GM12878 (cell line): ENCODE measurements at regions not wholly inside any gene's neighbourhood (a gene's known extent, or its start where the extent isn't known, plus 50 kb on each side); places are given as distances from the start of the nearest gene placed in this dataset.

Experiments
- ATAC-seq: fragments of 200-7000 bp; cut with Tn5 transposase; 3 replicates; pipeline ENCODE4 v1.9.1; 2020; ENCODE audit warnings: mild to moderate bottlenecking, moderate library complexity
- BruUV-seq: library from RNA; stranded (reverse); fragments of 400-500 nt; replicated peaks from 2 replicates; lab custom pipeline; 2021; lab: Mats Ljungman, UMichigan
- CTCF ChIA-PET: fragments of 300-600 bp; sonication (Branson Sonifier 250); formaldehyde crosslinking; extraction: SDS; loops from one replicate; lab custom pipeline; 2021; ENCODE audit warnings: inconsistent platforms; lab: Yijun Ruan, JAX
- POLR2A ChIA-PET: fragments of 350-600 bp; formaldehyde crosslinking; extraction: SDS; loops from one replicate; lab custom pipeline; 2021; ENCODE audit warnings: inconsistent platforms; lab: Charles Lee
- RAD21 ChIA-PET: fragments of 300-600 bp; sonication (Branson Sonifier 250); formaldehyde crosslinking; loops from one replicate; lab custom pipeline; 2023; ENCODE audit warnings: antibody characterized with exemption; ENCODE audit not compliant: unreplicated experiment; lab: Charles Lee
- SMC1A ChIA-PET: fragments of 300-600 bp; sonication (Branson Sonifier 250); formaldehyde crosslinking; loops from one replicate; lab custom pipeline; 2023; ENCODE audit not compliant: unreplicated experiment, uncharacterized antibody; lab: Charles Lee
- DNase-seq: peaks from one replicate; pipeline ENCODE4 v3.0.0-alpha.2; 2011; ENCODE audit warnings: low read depth, low spot score
- FAIRE-seq: peaks from 3 replicates; lab custom pipeline; 2011; peaks lifted over from hg19 to GRCh38; lab: Jason Lieb, UNC
- H2AFZ ChIP-seq: 2 replicates; pipeline ENCODE4 v1.6.0; 2011; ENCODE audit warnings: low read depth, low read length, control low read depth; ENCODE audit not compliant: control insufficient read depth
- H3K27ac ChIP-seq: 2 replicates; pipeline ENCODE4 v1.5.1; 2011; ENCODE audit warnings: control low read depth; ENCODE audit not compliant: control insufficient read depth, insufficient read depth
- H3K27me3 ChIP-seq, 2 experiments: replicated peaks in 1 of 2; 2 replicates each; pipeline versions ENCODE4 v1.6.0 to v1.6.1; 2011; ENCODE audit warnings: low read length in 1 of 2; ENCODE audit not compliant: control insufficient read depth in 2 of 2, insufficient read depth in 2 of 2
- H3K36me3 ChIP-seq, 2 experiments: 2 replicates each; pipeline ENCODE4 v1.5.1; 2011; ENCODE audit warnings: low read length in 1 of 2; ENCODE audit not compliant: control insufficient read depth in 2 of 2, insufficient read depth in 2 of 2
- H3K4me1 ChIP-seq: 2 replicates; pipeline ENCODE4 v1.6.1; 2011; ENCODE audit warnings: mild to moderate bottlenecking, low read length, moderate library complexity, mixed read lengths; ENCODE audit not compliant: control insufficient read depth, insufficient read depth
- H3K4me2 ChIP-seq: 2 replicates; pipeline ENCODE4 v1.6.0; 2011; ENCODE audit warnings: control low read depth; ENCODE audit not compliant: control insufficient read depth, insufficient read depth
- H3K4me3 ChIP-seq: fragments of 200-600 bp; sonication (generic); 2 replicates; pipeline ENCODE4 v1.5.1; 2016
- H3K79me2 ChIP-seq: 2 replicates; pipeline ENCODE4 v1.6.0; 2011; ENCODE audit warnings: low read length; ENCODE audit not compliant: control insufficient read depth, insufficient read depth
- H3K9ac ChIP-seq: 2 replicates; pipeline ENCODE4 v1.8.0; 2011; ENCODE audit warnings: low read length, control low read depth, mixed read lengths; ENCODE audit not compliant: control insufficient read depth, insufficient read depth
- H3K9me3 ChIP-seq: replicated peaks from 3 replicates; pipeline ENCODE4 v1.5.1; 2011; ENCODE audit warnings: mild to moderate bottlenecking, low read length; ENCODE audit not compliant: control insufficient read depth, insufficient read depth
- H4K20me1 ChIP-seq: 2 replicates; pipeline ENCODE4 v1.6.0; 2011; ENCODE audit not compliant: control insufficient read depth, insufficient read depth
- CHD1 ChIP-seq: IDR thresholded peaks from 2 replicates; pipeline ENCODE4 v1.6.1; 2012; ENCODE audit warnings: low read depth, low read length, improper control_type of control experiment
- FOXM1 ChIP-seq: IDR thresholded peaks from 2 replicates; pipeline ENCODE4 v1.6.1; 2012; ENCODE audit warnings: low read depth, mild to moderate bottlenecking, inconsistent platforms, low read length, moderate library complexity
- JUND ChIP-seq: IDR thresholded peaks from 2 replicates; pipeline ENCODE4 v1.6.1; 2012; ENCODE audit warnings: low read depth, mild to moderate bottlenecking, low read length, improper control_type of control experiment, moderate library complexity
- MXI1 ChIP-seq: fragments of 150-350 bp; IDR thresholded peaks from 2 replicates; pipeline ENCODE4 v1.6.1; 2011; ENCODE audit warnings: low read depth, mild to moderate bottlenecking, inconsistent platforms, low read length, improper control_type of control experiment
- MYC ChIP-seq: IDR thresholded peaks from 2 replicates; pipeline ENCODE4 v1.6.1; 2011; ENCODE audit warnings: mild to moderate bottlenecking, low read length, moderate library complexity, inconsistent platforms; ENCODE audit not compliant: insufficient read depth, insufficient replicate concordance, insufficient read length, severe bottlenecking
- NFYB ChIP-seq: IDR thresholded peaks from 2 replicates; pipeline ENCODE4 v1.6.1; 2011; ENCODE audit warnings: low read depth, mild to moderate bottlenecking, low read length, improper control_type of control experiment, moderate library complexity; ENCODE audit not compliant: insufficient read depth
- RBBP5 ChIP-seq: fragments of 200-600 bp; sonication (generic); conservative IDR thresholded peaks from 2 replicates; pipeline ENCODE4 v1.6.1; 2016
- RFX5 ChIP-seq: IDR thresholded peaks from 2 replicates; pipeline ENCODE4 v1.6.1; 2011; ENCODE audit warnings: low read depth, low read length, improper control_type of control experiment
- TCF3 ChIP-seq: IDR thresholded peaks from 2 replicates; pipeline ENCODE4 v1.6.1; 2012; ENCODE audit warnings: low read depth, mild to moderate bottlenecking, low read length, borderline replicate concordance; ENCODE audit not compliant: insufficient read depth
- ZNF687 ChIP-seq: fragments of 450-650 bp; IDR thresholded peaks from 2 replicates; pipeline ENCODE4 v1.6.1; 2017; ENCODE audit warnings: mild to moderate bottlenecking, moderate library complexity
- WGBS: methylation state at CpG from one replicate; pipeline ENCODE4 v1.1.6; 2016; ENCODE audit warnings: low lambda C conversion rate; ENCODE audit not compliant: insufficient replicate concordance, insufficient coverage; ENCODE audit errors: missing lambda C conversion rate; 5-methylcytosine and 5-hydroxymethylcytosine counted together
- in situ Hi-C: fragments of 300-500 bp; cut with MboI; formaldehyde crosslinking; loops from 9 replicates; pipeline ENCODE4 v1.14.3; 2018; ENCODE audit warnings: mixed read lengths
- intact Hi-C: fragments of 100-400 bp; cut with micrococcal nuclease; formaldehyde crosslinking; loops from one replicate; pipeline ENCODE4 v1.14.2; 2022; ENCODE audit not compliant: unreplicated experiment
- TF ChIP-seq, protein P1 (sequence below): fragments of 150-350 bp; IDR thresholded peaks from 2 replicates; pipeline ENCODE4 v1.6.1; 2016; ENCODE audit warnings: low read depth, low read length

GRCh38 chr16:27152121-27152520 is 51.2 kb upstream of the KDM8 start (continued):
- TF ChIP-seq MYC (no peak), NFYB (no peak), CHD1 (no peak), JUND (no peak), MXI1 (no peak), RFX5 (no peak), RBBP5 (no peak)
- TF ChIP-seq, protein P1, sequence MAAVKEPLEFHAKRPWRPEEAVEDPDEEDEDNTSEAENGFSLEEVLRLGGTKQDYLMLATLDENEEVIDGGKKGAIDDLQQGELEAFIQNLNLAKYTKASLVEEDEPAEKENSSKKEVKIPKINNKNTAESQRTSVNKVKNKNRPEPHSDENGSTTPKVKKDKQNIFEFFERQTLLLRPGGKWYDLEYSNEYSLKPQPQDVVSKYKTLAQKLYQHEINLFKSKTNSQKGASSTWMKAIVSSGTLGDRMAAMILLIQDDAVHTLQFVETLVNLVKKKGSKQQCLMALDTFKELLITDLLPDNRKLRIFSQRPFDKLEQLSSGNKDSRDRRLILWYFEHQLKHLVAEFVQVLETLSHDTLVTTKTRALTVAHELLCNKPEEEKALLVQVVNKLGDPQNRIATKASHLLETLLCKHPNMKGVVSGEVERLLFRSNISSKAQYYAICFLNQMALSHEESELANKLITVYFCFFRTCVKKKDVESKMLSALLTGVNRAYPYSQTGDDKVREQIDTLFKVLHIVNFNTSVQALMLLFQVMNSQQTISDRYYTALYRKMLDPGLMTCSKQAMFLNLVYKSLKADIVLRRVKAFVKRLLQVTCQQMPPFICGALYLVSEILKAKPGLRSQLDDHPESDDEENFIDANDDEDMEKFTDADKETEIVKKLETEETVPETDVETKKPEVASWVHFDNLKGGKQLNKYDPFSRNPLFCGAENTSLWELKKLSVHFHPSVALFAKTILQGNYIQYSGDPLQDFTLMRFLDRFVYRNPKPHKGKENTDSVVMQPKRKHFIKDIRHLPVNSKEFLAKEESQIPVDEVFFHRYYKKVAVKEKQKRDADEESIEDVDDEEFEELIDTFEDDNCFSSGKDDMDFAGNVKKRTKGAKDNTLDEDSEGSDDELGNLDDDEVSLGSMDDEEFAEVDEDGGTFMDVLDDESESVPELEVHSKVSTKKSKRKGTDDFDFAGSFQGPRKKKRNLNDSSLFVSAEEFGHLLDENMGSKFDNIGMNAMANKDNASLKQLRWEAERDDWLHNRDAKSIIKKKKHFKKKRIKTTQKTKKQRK = no peak

GRCh38 chr16:27152801-27153200 is 50.5 kb upstream of the KDM8 start:
- Histone ChIP-seq H3K4me3 (no peak overlapping the region), H3K79me2 (no peaks in the 10 kb centered on the region), H3K27ac (no peak overlapping the region), H2AFZ (no peak overlapping the region), H3K9me3 (no peaks in the 10 kb centered on the region), H3K9ac (no peak overlapping the region), H3K4me1 (peaks cover 8% of the 10 kb centered on the region), H4K20me1 (no peaks in the 10 kb centered on the region), H3K4me2 (no peak overlapping the region), H3K36me3 (no peaks in the 10 kb centered on the region), H3K27me3 (no peaks in the 10 kb centered on the region)
- ChIA-PET RAD21 (interaction anchor here (0.7 to 1.0 kb wide), 3 partner anchors 16 to 248 kb away, joined by 3 to 4 read pairs (median 4); no protein-coding TSS in a partner anchor), POLR2A (no interaction called here), CTCF (interaction anchor here (0.7 to 8.2 kb wide), 14 partner anchors 12 to 627 kb away, joined by 3 to 93 read pairs (median 4); no protein-coding TSS in a partner anchor), SMC1A (interaction anchor here (0.6 to 5.4 kb wide), 7 partner anchors 9 to 220 kb away, joined by 3 to 43 read pairs (median 4); no protein-coding TSS in a partner anchor)
- ATAC-seq (no peak), FAIRE-seq (no peak), DNase-seq (no peak)
- 60% methylated on average over 4 of the region's 4 CpGs for WGBS
- no peak for TF ChIP-seq FOXM1
- no peak for TF ChIP-seq NFYB
- TF ChIP-seq TCF3 = no peak
- TF ChIP-seq ZNF687 = no peak
- in situ Hi-C loops (no loop called here), intact Hi-C loops (no loop called here)
- BruUV-seq = no TSS peak
